ENCODE measurements at regions not wholly inside any gene's neighbourhood (a gene's known extent, or its start where the extent isn't known, plus 50 kb on each side); places are given as distances from the start of the nearest gene placed in this dataset.

DNA sequence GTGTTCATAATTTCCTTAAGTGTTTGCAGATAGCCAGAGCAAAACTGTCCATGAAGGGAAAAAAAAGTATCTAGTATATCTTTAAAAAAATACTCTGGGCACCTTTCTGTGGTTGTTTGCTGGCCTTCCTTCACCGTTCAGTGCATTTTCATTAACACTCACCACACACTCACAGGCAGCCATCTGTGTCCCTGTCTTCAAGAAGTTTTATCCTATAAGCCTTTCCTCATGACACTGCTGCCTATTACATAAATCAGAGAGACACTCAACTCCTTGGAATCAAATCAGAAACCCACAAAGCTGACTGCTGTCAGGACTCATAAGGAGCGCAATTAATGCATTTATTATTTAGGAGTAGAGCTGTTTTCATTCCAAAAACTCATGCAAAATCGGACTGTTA, 1720.2 kb downstream of the PCDH7 start:
- Histone ChIP-seq H3K4me1 (ENCODE audit: control insufficient read depth in 1 of 2, insufficient read depth in 2 of 2, low read length in 2 of 2) (no peaks in the 10 kb centered on the region), H3K27me3 (ENCODE audit: control insufficient read depth in 2 of 2, insufficient read depth in 2 of 2, low read length in 2 of 2) (no peaks in the 10 kb centered on the region), H3K4me2 (replicated peaks; ENCODE audit: extremely low read depth, low read length, poor library complexity, severe bottlenecking) (no peak overlapping the region), H3K79me2 (ENCODE audit: insufficient read depth, low read length) (no peaks in the 10 kb centered on the region), H3K27ac (ENCODE audit: low read depth in 1 of 2, low read length in 2 of 2) (no peak overlapping the region), H3K9ac (ENCODE audit: insufficient read depth, low read length, poor library complexity, severe bottlenecking) (no peak overlapping the region), H3K9me3 (replicated peaks in 1 of 2; ENCODE audit: control insufficient read depth in 1 of 2, insufficient read depth in 1 of 2, low read length in 2 of 2) (no peaks in the 10 kb centered on the region), H3K36me3 (replicated peaks in 1 of 2; ENCODE audit: control insufficient read depth in 1 of 2, insufficient read depth in 2 of 2, low read length in 2 of 2) (no peaks in the 10 kb centered on the region), H3K4me3 (replicated peaks in 1 of 3; ENCODE audit: low read depth in 2 of 3, low read length in 3 of 3) (no peak overlapping the region), H4K20me1 (ENCODE audit: insufficient read depth, low read length) (no peaks in the 10 kb centered on the region), H2AFZ (ENCODE audit: insufficient read depth, low read depth, low read length, poor library complexity, severe bottlenecking) (no peak overlapping the region)
- Mint-ChIP-seq H3K36me3 (no peaks in the 10 kb centered on the region), H3K4me1 (no peaks in the 10 kb centered on the region), H3K4me3 (no peak overlapping the region), H3K9me3 (no peaks in the 10 kb centered on the region), H3K27ac (no peak overlapping the region), H3K27me3 (ENCODE audit: low read depth in 3 of 3) (no peaks in the 10 kb centered on the region)
- WGBS (ENCODE audit: insufficient coverage), result 100% methylated on average over 1 of the region's 3 CpGs
- TF ChIP-seq, protein P1, sequence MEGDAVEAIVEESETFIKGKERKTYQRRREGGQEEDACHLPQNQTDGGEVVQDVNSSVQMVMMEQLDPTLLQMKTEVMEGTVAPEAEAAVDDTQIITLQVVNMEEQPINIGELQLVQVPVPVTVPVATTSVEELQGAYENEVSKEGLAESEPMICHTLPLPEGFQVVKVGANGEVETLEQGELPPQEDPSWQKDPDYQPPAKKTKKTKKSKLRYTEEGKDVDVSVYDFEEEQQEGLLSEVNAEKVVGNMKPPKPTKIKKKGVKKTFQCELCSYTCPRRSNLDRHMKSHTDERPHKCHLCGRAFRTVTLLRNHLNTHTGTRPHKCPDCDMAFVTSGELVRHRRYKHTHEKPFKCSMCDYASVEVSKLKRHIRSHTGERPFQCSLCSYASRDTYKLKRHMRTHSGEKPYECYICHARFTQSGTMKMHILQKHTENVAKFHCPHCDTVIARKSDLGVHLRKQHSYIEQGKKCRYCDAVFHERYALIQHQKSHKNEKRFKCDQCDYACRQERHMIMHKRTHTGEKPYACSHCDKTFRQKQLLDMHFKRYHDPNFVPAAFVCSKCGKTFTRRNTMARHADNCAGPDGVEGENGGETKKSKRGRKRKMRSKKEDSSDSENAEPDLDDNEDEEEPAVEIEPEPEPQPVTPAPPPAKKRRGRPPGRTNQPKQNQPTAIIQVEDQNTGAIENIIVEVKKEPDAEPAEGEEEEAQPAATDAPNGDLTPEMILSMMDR (IDR thresholded peaks at IDR 0.05), result no peak
- DNase-seq, result no peak
- intact Hi-C loops (cut with micrococcal nuclease), result no loop called here

DNA sequence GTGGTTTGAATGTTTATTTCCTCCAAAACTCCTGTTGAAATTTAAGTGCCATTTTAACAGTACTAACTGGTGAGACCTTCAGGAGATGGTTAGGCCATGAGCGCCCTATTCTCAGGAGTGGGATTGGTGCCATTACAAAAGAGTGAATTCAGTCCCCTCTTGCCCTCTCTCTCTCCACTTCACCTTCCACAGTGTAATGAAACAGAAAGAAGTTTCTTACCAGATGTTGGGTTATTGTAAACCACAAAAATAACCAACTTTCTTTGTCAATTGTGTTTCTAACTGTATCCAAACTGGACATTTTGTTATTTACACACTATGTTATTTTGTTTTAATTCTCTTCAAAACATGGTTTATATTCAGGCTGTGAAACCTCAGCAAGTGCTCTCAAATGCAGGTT, 1734.3 kb downstream of the PCDH7 start:
- Histone ChIP-seq H3K36me3 (replicated peaks in 1 of 2; ENCODE audit: control insufficient read depth in 1 of 2, insufficient read depth in 2 of 2, low read length in 2 of 2) (no peaks in the 10 kb centered on the region), H4K20me1 (ENCODE audit: insufficient read depth, low read length) (no peaks in the 10 kb centered on the region), H2AFZ (ENCODE audit: insufficient read depth, low read depth, low read length, poor library complexity, severe bottlenecking) (no peak overlapping the region), H3K79me2 (ENCODE audit: insufficient read depth, low read length) (no peaks in the 10 kb centered on the region), H3K9me3 (replicated peaks in 1 of 2; ENCODE audit: control insufficient read depth in 1 of 2, insufficient read depth in 1 of 2, low read length in 2 of 2) (no peaks in the 10 kb centered on the region), H3K4me2 (replicated peaks; ENCODE audit: extremely low read depth, low read length, poor library complexity, severe bottlenecking) (no peak overlapping the region), H3K9ac (ENCODE audit: insufficient read depth, low read length, poor library complexity, severe bottlenecking) (no peak overlapping the region), H3K27me3 (ENCODE audit: control insufficient read depth in 2 of 2, insufficient read depth in 2 of 2, low read length in 2 of 2) (no peaks in the 10 kb centered on the region), H3K4me1 (ENCODE audit: control insufficient read depth in 1 of 2, insufficient read depth in 2 of 2, low read length in 2 of 2) (no peaks in the 10 kb centered on the region), H3K4me3 (replicated peaks in 1 of 3; ENCODE audit: low read depth in 2 of 3, low read length in 3 of 3) (no peak overlapping the region), H3K27ac (ENCODE audit: low read depth in 1 of 2, low read length in 2 of 2) (no peak overlapping the region)
- intact Hi-C loops (cut with micrococcal nuclease), result no loop called here
- DNase-seq, result no peak
- Mint-ChIP-seq H3K4me1 (no peaks in the 10 kb centered on the region), H3K27ac (no peak overlapping the region), H3K9me3 (no peaks in the 10 kb centered on the region), H3K36me3 (no peaks in the 10 kb centered on the region), H3K4me3 (no peak overlapping the region), H3K27me3 (ENCODE audit: low read depth in 3 of 3) (no peaks in the 10 kb centered on the region)
- WGBS (ENCODE audit: insufficient coverage), result no CpG with 5 or more reads among the region's 1 CpG
- TF ChIP-seq, protein P1 (IDR thresholded peaks at IDR 0.05), result no peak
